HEK293T (cell line): ENCODE measurements at regions not wholly inside any gene's neighbourhood (a gene's known extent, or its start where the extent isn't known, plus 50 kb on each side); places are given as distances from the start of the nearest gene placed in this dataset.
"Not testable (repeated sequence)": the region's sequence is repeated elsewhere in the genome, so short reads cannot be mapped to it uniquely, and the experiment has no call there.

Experiments used
- BHLHE40 ChIP-seq: fragments of 450-650 bp; IDR thresholded peaks from 2 replicates; pipeline ENCODE4 v1.6.1; 2016; ENCODE audit warnings: mild to moderate bottlenecking, moderate library complexity, borderline replicate concordance
- CTBP1 ChIP-seq: fragments of 450-650 bp; IDR thresholded peaks from 2 replicates; pipeline ENCODE4 v1.6.1; 2016; ENCODE audit warnings: borderline replicate concordance
- ELF4 ChIP-seq: fragments of 450-650 bp; IDR thresholded peaks from 2 replicates; pipeline ENCODE4 v1.6.1; 2017; ENCODE audit warnings: antibody characterized with exemption
- FOXA1 ChIP-seq: fragments of 450-650 bp; IDR thresholded peaks from 2 replicates; pipeline ENCODE4 v1.6.1; 2016; ENCODE audit warnings: mild to moderate bottlenecking
- FOXM1 ChIP-seq: fragments of 450-650 bp; IDR thresholded peaks from 2 replicates; pipeline ENCODE4 v1.6.1; 2017; ENCODE audit warnings: mild to moderate bottlenecking, borderline replicate concordance
- HDGF ChIP-seq: fragments of 450-650 bp; IDR thresholded peaks from 2 replicates; pipeline ENCODE4 v1.6.1; 2017; ENCODE audit warnings: antibody characterized with exemption, borderline replicate concordance
- LEF1 ChIP-seq: fragments of 450-650 bp; IDR thresholded peaks from 2 replicates; pipeline ENCODE4 v1.6.1; 2017; ENCODE audit warnings: mild to moderate bottlenecking, borderline replicate concordance
- PKNOX1 ChIP-seq: fragments of 450-650 bp; IDR thresholded peaks from 2 replicates; pipeline ENCODE4 v1.6.1; 2016
- SP1 ChIP-seq: fragments of 450-650 bp; IDR thresholded peaks from 2 replicates; pipeline ENCODE4 v1.6.1; 2017
- SUZ12 ChIP-seq: fragments of 450-650 bp; IDR thresholded peaks from 2 replicates; pipeline ENCODE4 v1.6.1; 2016; ENCODE audit warnings: mild to moderate bottlenecking

- not testable (repeated sequence) for TF ChIP-seq CTBP1, HDGF, SP1, FOXA1, BHLHE40, ELF4, SUZ12, PKNOX1, FOXM1, LEF1
Observed at GRCh38 chr3:127086591-127086990, 103.7 kb downstream of the PLXNA1 start.
